GM21367 (cell line): ENCODE measurements at regions not wholly inside any gene's neighbourhood (a gene's known extent, or its start where the extent isn't known, plus 50 kb on each side); places are given as distances from the start of the nearest gene placed in this dataset.

Experiments
- ATAC-seq: cut with Tn5 transposase; IDR thresholded peaks from one replicate; pipeline ENCODE4 v1.9.1; 2021; ENCODE audit not compliant: unreplicated experiment

GRCh38 chr22:48596111-48596850 lies 1231.4 kb downstream of the BRD1 start:
- ATAC-seq: no peak

- ATAC-seq: no peak
Observed at GRCh38 chr22:48595511-48595905, 1232.2 kb downstream of the BRD1 start.

- no peak for ATAC-seq
Observed at GRCh38 chr22:48594757-48595510, 1232.7 kb downstream of the BRD1 start.

DNA sequence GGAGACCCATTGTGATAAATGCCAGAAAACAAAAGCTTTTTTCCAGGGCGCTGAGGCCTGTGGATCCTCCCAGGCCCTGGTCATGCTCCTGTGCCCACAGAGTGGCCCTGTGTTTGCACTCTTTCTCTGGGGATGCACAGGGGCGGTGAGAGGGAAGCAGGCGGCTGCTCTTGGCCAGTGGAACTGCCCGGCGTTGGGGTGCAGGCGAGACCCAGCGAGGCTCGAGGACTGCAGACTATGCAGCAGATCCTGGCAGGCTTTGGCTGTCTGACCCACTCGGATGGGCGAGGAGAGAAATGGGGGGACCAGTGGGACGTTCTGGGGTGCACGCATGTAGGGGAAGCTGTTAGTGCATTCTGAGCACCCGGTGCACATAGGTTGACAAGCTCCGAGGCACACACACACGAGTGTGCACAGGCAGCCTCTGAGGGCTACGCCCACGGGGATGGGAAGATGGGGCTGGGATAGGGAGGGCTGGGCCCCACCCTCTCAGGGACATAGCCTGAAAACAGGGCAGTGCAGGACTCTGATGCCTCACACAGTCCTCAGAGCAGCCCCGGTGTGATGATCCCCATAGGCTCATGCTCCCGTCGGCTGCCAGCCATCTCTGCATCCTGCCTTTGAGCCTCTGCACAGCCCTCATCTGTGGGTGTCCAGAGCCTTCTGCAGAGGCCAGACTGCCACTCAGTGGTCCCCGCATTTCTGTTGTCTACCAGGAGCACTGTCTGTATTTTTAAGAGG lies 1233.5 kb downstream of the BRD1 start:
- ATAC-seq: no peak

DNA sequence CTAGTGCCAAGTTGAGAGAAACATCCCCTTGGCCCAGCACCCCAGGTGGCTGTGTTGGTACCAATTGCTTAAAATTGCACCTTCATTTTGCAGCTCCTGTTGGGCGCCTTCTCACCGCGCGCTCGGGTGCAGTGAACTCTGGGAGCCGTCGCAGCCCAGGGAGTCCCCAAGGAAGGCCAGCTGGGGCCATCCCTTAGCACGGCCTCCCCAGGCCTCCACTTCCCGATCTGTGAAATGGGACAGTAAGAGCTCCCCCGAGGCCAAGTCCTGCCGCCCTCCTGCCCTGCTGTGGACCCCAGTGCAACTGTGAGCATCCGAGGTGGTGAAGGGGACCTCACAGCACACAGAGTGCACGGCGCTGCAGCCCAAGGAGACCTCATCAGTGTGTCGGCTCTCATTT lies 1234.1 kb downstream of the BRD1 start:
- ATAC-seq: no peak

DNA sequence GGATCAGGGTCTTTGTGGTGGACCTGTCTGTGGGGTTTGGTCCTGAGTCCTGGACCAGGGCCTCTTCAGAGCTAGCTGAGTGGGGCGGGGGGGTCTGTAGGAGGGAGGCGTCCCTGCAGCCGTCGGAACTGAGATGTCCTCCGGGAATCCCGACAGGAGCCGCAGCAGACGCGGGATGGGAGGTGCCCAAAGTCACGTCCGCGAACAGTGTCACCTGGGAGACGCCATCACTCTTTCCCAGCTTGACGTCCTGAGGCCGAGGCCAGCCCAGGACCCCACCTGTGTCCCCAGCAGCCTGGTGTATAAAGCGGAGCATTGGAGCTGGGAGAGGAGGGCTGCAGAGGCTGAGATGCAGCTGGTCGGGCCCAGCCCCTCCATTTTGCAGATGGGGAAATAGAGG lies 1234.7 kb downstream of the BRD1 start:
- no peak for ATAC-seq

GRCh38 chr22:48592488-48592887 lies 1235.2 kb downstream of the BRD1 start:
- ATAC-seq: no peak

GRCh38 chr22:48592066-48592345 lies 1235.7 kb downstream of the BRD1 start:
- no peak for ATAC-seq

- no peak for ATAC-seq
Observed at GRCh38 chr22:48591286-48592065, 1236.2 kb downstream of the BRD1 start.

DNA sequence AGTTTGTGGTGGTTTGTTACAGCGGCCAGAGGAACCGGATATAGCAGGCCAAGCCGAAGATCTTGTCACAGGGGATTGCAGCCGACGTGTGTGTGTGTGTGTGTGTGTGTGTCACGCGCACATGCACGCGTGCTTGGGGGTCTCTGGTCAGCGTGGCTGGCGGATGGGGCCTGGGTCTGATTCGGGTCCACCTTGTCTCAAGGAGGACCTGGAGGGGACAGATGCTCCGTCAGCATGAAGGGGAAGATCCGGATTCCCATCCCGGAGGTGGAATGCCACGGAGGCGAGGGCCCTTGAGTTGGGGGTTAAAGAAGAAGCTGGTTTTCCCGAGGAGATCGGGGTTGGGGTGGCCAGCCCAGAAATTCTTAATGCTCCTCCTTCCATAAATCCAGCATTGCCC lies 1237.8 kb downstream of the BRD1 start:
- no peak for ATAC-seq

DNA sequence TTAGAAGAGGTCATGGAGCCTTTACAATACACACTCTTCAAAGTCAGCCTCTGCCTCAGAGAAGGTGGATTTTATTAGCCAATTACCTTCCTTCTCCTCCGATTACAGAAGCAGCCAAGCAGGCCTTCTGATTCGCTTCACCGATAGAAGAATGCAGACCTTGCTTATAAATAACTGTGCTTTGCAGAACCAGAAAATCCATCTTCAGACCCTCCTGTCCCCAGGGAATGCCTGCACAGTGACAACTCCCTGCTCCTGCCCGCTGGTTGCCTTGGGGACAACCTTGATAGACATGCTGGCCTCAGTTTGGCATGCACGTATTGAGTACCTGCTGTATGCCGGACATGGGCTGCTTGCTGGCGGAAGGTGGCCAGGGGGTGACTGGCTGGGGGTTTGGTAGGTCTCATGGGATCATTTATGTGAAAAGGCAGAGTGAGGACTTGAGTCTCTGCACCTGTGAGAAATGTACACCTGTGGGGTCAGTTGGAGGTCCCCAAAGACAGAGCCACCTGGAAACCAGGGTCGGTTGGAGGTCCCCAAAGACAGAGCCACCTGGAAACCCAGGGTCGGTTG lies 1238.7 kb downstream of the BRD1 start:
- no peak for ATAC-seq

- no peak for ATAC-seq
Observed at GRCh38 chr22:48588151-48588877, 1239.4 kb downstream of the BRD1 start.

GRCh38 chr22:48587236-48587865 lies 1240.3 kb downstream of the BRD1 start:
- ATAC-seq: no peak

DNA sequence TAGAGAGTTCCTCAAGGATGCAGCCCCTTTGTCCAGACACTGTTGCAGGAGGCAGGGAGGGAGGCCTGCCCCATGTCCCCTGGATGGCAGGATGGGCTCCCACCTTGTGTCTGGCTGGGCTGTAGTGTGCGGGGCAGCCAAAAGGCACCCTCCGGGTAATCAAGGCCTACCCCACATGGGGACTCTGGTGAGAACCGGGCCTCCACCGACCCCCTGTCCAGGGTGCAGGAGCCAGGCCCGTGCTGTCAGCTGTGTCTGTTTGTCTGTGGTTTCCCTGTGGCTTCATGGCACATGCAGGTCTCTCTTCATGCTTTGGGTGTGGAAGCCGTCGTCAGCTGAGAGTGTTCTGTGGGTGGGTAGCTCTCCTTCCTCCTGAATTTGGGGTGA lies 1240.9 kb downstream of the BRD1 start:
- no peak for ATAC-seq

DNA sequence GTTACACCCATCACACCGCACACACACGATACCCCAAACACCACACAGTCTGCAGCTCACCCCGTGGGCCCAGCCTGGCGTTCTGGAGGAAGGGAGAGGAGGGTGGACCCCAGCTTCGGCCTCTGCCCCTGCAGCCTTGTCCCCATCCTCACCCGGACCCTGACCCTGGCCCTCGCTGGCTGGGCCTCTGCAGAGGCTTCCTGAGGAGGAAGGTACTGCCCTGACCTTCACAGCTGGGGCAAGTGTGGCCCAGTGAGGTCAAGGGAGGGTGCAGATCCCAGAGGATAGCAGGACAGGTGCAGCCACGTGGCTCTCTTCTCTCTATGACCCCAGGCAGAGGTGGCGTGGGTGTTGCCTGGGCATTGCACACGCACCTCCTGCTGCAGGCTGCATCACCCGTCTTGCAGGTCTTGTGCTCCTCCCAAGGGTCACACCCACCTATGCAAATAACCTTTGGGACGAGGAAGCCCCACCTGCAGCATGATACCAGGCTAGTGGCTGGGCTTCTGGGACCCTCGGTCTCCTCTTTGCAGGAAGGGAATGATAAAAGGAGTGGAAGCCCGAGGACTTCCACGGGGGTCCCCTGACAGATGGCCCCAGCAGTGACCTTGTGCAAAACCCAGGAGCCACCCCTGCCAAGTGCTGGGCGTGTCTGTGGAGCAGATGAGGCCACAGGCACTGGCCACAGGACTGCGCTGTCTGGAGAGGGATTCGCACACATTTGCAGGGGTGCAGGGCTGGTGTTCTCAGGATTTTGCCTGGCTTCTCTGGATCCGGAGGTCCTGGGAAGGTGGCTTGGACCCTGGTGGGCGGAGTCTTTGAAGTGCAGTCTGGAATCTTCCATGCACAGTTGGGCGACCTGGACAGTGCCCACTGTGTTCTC lies 1241.5 kb downstream of the BRD1 start:
- no peak for ATAC-seq

- ATAC-seq: no peak
Observed at GRCh38 chr22:48584170-48584569, 1243.5 kb downstream of the BRD1 start.

- no peak for ATAC-seq
Observed at GRCh38 chr22:48581796-48582469, 1245.7 kb downstream of the BRD1 start.

GRCh38 chr22:48581205-48581766 lies 1246.4 kb downstream of the BRD1 start:
- ATAC-seq: no peak
